ENCODE measurements at regions not wholly inside any gene's neighbourhood (a gene's known extent, or its start where the extent isn't known, plus 50 kb on each side); places are given as distances from the start of the nearest gene placed in this dataset.

DNA sequence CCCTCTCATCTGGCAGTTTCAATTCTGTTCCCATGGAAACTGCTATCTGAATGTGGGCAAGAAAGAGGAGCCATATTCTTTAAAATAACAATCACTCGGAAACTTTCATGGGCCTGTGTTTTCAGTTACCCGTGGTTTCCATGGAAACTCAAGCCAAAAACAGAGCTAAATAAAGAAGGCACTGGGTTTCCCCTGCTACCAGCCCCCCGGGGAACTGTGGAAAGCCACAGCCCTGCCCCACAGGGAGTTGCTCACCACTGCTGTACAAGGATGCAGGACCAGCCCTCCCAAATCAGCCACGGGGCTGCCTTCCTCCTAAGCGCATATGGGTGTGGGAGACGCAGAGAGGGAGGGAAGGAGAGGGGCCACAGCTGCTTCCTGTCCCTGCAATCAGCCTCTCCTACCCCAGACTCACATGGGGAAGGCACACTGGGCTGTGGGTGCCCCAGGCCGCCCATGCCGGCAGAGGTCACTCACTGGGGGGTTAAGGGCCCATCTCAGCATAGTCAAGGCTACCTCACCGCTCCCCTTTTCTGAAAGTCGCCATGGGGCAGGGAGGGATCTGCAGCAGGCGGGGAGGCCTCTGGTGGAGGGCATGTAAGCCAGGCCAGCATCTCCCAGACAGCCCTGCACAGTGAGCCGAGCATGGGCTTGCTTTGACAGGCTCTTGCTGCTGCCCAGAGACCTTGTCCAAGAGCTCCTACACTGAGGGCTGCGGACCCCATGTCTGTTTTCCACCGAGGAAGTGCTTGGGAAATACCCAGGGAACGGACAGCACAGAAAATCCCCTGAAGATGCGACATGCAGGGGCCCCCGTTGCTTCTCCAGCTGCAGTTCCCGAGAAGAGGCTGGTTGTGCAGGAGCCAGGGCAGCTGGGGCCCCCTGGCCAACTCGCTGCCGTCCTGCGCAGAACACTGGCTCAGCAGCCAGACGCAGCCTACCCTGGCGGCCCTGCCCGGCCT lies 157.3 kb upstream of the PPP2R2D start:
- DNase-seq: no peak

DNA sequence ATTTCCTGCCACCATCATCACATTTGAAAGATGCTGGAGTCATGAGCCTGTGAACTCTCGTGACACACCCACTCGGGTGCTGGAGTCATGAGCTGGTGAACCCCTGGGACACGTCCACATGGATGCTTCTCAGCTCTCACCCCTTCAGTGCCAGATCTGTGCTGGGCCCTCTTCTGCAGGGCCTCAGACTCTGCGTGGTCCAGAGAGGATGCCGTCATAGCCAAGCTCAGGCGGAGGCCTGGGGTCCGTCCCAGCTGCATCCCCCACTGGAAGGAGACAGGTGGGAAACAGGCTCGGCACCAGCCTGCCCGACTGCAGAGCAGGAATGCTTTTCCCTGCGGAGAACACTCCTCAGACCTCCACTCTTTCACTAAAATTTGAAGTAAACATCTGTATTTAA lies 156.5 kb upstream of the PPP2R2D start:
- no peak for DNase-seq

DNA sequence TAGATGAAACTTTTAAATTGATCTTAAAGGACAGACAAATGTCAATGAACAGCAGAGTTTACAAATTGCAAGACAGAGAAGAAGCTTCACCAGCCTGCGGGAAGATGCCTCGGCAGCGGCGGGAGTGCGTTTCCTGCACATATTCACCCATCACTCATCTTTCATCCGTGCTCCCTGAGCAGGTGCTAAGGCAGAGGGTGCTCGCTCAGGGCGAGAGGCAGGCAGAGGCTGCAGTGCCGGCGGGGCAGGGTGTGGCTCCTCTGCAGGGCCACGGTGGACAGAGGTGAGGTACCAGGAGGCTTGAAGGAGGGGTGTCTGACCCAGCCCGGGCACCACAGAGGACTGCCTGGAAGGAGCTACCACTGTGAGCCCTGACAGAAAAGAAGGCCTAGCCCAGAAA lies 155.2 kb upstream of the PPP2R2D start:
- no peak for DNase-seq

DNA sequence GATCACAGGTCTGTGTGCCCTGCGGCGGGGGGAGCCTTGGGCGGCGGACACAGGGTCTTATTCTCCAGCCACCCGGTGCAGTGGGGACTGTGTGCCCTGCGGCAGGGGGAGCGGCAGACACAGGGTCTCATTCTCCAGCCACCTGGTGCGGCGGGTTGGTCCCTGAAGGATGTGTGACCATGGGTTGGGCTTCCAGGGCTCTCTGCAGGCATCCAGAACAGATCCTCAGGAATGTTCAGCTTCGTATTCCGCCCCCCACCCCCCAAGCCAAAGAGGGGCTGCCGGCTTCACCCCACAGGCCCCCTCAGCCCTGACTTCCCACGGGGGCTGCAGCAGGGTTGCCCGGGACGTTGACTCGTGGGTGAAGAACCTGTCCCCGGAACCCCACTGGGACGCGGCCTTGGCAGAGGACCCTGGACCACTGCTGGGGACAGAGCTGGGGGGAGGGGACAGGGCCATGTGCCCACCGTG lies 154.5 kb upstream of the PPP2R2D start:
- DNase-seq: no peak

DNA sequence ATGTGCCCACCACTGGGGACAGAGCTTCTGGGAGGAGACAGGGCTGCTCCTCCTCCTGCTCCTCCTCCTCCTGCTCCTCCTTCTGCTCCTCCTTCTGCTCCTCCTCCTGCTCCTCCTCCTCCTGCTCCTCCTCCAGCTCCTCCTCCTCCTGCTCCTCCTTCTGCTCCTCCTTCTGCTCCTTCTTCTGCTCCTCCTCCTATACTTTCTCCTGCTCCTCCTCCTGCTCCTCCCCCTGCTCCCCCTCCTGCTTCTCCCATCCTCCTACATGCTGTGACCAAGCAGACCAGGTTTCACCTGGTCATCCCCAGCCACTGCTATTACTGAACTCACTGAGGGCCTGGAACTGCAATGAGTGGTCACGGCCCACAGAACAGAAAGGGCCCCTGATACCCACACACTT lies 154.0 kb upstream of the PPP2R2D start:
- DNase-seq: no peak

DNA sequence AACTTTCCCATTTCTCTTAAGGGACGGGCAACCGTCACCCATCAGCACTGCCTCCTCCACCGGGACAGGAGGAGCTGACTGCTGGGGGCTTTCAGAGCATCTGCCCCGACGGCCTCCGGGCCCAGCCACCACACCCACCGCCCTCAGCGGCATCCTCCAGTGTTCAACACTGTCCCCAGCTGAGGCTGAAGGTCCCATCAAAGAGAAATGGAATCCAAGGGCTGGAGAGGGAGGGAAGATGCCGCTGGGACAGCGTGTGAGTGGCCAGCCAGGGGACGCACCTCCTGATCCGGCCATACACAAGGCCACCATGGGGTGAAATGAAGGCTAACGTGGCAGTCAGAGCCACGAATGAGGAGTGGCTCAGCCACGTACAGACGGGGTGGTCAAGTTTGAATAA lies 153.6 kb upstream of the PPP2R2D start:
- DNase-seq: no peak

DNA sequence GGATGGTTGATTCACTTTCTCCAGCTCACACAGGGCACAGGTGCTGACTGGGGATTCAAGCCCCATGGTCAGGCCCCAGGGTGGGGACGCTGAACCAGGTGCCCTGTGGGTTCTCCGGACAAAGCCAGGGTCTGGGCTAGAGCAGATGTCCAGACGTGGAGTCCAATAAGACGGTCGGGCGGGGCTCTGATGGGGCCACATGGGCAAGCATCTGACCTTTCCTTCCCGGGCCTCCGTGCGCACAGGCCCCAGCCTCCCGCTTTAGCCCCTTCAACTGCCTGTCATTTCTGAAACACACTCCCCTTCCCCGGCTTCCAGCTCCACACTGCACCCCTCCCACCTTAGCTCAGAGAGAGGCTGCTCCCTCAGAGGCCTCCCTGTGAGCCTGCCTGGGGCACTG lies 153.0 kb upstream of the PPP2R2D start:
- DNase-seq: no peak

DNA sequence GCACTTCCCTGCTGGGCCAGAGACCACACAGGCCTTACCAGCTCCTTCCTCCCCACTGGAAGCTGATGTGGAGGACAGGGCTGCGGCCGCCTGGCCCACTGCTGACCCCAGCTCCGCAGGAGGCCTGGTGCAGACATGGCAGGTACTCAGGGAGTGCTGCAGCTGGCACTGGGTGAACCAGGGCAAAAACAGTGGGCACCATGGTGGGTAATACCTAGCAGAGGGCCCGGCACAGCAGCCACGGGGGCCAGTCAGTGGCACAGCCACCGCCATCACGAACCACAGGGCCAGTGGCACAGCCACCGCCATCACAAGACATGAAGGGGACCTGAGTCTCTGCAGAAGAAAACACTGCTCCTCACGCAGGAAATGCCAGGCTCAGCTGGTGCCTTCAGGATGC lies 152.6 kb upstream of the PPP2R2D start:
- no peak for DNase-seq

DNA sequence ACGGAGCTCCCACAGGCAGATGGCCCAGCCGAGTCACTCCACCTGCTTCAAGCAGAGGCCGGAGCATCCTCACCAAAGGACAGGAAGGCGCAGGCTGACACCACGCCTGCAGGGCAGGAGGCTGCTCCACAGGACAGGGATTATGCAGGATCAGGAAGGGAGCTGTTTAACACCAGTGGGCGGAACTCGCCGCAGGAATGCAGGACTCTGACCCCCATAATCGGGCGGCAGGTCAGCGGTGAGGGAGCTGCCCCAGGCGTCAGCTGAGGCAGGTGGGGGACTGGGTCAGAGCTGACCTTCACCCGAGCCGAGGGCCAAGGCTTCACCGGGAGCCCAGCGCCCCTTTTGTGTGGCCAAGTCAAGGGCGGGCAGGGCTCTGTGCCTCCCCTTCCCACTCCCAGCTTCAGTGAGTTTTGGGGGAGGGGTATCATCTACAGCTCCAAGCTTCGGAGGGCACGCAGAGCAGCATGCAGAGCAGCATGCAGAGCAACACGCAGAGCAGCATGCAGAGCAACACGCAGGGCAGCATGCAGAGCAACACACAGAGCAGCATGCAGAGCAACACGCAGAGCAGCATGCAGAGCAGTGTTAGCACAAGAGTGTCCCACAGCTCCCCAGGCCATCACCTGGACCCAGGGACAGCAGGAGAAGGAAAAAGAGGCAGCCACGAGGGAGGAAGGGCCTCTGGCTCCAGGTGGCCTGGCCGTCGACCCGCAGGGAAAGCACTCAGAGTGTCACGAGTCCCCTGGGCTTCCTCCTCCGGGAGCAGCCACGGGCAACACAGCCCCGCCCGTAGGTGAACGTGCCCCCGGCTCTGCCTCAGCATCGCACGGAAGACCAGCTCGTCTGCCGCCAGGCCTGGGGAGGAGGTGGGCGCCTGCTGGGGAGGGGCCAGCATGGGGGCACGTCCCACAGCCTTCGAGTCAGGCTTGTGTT lies 151.7 kb upstream of the PPP2R2D start:
- peak in 1 of 2 experiments; percentile 27 for DNase-seq

DNA sequence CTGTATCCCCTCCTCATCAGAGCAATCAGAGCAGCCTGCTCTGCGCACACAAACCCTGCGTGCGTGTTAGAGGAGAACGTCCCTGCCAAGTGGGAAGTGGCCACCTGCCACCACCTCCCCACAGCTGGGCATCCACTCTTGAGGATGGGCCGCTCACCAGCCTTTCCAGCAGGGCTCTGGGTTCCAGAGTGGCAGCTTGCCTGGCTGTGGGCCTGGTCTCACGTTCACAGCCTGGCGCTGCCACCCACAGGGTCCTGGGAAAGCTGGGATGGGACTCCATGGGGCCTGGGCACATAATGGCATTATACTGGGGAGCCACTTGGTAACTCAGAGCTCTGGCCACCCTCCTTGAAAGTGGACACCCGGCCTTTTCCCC lies 151.1 kb upstream of the PPP2R2D start:
- no peak for DNase-seq

DNA sequence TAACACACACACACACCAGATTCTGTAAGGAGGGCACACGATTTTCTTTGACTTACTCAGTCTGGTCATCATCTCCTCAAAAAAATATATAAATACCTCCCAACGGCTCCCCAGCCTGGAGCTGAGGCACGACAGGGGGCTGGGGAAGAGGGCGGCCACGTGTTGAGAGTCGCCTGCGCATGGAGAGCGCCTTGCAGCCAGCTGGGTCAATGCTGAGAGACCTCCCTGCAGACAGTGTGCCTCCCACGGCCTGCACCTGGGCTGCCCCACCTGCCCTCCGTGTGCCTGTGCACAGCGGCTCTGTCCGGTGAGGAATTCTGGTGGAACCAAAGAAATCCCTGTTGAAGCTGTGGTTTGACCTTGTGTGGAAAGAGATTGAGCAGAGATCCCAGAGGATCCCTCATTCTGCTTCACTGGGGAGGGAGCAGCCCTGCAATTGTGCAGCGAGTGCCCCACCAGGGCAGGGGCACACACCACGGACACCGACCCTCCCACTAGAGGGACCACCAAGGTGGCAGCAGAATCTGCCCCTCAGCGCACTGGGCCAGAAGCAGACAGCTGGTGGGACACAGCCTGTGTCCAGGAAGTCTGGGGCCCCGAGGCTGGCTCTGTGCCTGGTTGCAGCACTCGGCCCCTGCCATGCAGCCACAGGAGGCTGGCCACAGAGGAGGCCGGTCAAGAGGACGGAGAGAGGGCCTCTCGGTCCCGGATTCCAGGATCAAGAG lies 150.5 kb upstream of the PPP2R2D start:
- DNase-seq: no peak

DNA sequence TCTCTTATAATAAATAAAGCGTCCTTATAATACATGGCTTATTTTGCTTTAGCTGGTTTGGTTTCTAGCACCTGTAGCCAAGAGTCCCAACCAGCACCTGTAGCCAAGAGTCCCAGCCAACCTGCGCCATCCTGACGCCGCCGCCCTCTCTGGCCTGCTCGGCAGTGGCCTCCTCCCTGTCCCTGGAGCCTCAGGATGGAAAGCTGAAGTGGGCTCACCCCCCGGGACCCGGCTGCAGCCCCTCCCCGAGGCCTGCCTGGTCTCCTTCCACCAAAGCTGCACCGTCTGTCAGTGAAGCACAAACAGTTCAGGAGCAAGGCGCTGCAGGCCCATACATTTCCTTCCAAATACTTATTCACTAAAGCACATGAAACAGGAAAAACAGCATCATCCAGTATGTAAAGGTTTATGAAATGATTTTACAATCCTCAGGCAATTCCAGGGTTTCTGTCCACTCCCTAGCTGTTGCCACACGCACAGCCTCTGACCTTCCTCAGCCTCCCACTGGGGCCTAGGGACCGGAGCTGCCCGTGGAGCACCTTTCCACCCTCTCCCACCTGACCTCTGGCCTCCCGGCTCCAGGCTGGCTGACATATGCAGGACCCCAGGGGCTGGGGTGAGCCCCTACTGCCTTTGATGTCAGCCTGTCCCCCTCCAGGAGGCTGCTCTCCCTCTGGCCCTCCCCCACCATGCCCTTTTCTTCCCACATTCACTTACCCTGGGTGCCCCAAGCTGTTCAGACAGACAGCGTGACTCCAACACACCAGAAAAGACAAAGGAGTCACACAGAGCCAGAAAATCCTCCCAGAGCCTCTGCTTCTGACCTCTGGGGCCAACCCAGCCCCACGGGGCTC lies 149.6 kb upstream of the PPP2R2D start:
- no peak for DNase-seq

DNA sequence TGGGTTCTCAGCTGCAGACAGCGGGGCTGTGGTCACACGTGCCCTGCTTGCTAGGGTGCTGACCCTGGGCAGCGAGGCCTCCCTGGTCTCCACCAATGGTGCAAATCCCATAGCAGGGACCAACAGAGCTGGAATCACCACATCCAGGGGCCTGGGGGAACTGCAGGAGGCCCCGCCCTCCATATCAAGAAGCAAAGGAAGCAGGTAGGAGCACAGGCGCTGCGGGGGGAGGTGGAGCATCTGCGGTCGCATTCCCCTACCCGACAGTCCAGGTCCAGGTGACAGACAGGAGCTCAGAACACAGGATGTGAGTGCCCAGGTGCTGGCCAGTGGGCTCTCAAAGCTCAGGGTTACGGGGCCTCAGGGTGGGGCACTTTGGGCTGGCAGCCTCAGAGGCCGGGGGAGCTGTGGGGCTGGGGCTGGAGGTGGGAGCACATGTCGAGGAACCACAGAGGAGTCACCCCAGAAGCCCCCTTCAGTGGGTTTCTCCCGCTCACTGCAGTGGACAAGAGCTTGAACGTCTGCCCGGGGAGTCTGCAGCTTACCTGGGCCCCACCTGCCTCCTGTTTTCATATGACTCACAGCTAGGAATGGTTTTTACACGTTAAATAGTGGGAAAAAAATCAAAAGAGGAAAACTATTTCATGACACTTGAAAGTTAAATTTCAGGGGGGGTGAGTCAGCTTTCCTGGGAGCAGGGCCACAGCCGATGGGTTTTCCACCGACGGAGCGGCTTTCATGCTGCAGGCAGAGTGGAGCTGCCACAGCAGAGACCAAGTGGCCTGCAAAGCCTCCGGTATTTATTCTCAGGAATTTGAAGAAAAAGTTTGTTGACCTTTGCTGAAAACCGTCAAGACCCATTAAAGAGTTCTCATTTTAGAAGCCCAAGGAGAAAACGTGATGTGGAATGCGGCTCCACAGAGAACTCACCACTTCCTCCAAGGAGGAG lies 148.7 kb upstream of the PPP2R2D start:
- DNase-seq: no peak

DNA sequence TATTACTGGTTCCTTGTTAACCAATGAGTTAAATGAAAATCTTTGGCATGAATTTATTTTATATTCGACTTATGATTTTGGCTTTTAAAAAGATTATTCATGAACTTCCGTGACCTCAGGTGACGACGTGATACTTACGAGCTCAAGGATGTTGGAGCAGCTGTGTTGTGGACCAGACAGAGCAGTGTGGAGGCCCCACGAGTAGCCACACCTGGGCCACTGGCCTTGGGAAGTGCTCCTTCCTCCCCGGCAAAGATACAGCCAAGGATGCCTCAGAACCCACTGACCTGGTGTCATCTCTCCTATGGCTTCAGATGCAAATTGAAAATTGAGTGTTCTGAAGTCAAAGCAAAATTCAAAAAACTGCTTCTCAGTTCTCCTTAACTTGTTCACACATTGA lies 147.5 kb upstream of the PPP2R2D start:
- no peak for DNase-seq

DNA sequence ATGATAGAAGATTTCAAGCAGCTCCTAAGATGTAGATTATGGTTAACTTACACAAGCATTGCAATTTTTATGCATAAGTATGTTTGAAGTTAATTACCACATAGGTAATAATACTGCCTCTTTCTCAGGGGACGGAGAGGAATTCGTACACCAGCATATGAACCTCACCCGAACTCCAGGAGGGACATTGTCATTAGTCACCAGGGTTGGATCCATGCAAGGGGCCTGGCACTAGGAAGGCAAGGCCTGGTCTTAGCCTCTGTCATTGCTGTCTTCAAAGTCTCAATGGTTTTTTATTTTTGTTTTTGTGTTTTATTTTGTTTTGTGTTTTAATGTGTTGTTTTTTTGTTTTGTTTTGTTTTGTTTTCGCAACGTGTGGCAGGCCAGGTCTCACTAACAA lies 145.6 kb upstream of the PPP2R2D start:
- no peak for DNase-seq

DNA sequence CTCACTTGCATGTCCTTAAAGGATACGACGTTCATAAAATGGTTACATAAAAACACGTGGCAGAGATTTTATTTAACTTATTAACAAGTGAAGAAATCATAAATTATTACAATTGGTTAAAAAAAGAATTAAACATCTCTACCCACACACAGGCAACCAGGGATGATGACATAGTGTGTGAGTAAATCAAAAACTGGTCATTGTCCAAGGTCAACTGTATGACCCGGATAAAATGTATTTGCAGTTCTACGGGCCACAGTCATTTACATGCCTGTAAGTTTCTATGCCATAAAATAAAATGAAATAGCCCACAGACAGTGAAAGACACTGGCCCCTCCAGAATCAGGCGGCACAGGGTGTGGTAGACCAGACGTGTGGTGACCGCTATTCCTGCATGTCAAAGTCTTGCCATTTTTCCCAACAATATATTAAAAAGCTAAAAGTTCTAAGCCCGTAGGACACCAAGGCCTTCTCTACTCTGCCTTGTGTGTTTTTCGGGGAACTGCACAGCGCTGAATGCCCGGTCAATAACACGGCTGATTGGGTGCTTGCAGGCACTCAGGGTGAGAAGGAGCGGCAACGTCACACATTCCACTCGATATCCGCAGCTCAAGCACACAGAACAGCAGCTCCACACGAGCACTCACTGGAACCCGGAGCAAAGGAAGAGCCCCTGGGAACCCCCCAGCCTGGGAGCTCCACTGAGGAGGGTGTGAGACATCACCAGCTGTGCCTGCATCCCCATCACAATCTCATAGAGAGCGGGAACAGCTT lies 143.3 kb upstream of the PPP2R2D start:
- DNase-seq: no peak

DNA sequence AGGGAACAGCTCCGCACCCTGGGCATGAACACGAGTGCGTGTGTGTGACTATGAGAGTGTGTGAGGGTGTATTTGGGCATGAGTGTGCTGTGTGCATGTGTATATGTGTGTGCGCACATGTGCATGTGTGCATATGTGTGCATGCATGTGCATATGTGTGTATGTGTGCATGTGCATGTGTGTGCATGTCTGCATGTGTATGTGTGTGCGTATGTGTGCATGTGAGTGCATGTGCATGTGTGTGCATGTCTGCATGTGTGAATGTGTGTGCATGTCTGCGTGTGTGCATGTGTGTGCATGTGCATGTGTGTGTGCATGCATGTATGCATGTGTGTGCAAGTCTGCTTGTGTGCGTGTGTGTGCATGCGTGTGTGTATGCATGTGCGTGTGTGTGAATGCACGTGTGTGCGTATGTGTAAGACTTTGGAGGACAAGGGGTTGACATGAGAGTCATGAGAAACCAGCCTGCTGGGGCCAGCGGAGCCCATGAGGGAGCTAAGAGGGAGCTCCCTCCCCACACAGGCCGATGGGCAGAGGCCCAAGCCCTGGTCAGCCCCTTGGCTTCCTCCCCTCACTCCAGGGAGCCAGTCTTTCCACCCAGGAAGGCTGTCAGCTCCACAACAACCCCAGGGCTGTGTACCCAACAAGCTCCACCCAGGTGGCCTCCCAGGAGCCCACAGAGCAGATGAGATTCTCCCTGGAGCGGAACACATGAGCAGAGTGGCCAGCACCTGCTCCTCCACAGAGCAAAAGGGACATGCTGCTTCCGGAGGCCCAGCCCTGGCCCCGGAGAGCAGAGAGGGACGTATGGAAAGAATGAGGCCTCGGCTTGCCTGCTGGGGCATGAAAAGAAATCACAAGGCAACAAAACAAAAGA lies 142.5 kb upstream of the PPP2R2D start:
- peak in 1 of 2 experiments; percentile 74 for DNase-seq

DNA sequence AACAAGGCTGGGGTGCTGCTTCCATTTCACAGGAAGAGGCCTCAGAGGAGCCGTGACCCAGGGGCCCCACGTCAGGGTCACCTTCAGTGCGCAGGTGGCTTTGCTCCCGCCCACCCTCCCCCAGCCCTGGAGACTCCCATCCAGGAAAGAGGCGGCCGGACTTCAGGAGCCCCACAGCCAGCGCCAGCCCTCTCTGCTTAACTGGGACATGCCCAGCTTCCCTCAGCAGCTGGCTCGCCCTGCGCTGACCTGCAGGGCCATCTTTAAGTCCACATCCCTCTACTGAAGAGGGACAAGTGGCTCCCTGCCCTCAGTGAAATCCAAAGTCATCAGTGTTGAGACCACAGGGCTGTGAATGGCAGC lies 141.9 kb upstream of the PPP2R2D start:
- no peak for DNase-seq

DNA sequence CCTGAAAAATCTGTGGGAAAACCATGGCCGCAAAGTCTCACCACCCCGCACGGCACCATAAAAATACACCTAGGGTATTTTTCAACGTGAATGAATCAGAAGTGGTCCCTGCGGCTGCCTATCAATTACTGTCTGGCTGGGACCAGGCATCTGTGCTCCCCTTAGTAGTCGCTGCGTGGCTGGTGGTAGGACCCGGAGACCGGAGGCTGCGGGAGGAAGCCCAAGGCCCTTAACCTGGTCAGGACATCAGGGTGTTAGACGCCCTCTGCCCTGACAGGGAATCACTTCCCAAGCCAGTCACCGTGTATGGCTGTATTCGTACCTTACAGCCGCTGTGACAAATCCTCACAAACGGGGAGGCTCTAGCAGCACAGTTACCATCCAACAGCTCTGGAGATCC lies 141.5 kb upstream of the PPP2R2D start:
- DNase-seq: no peak

Measured in NCI-H526 (cell line).